ENCODE measurements at regions not wholly inside any gene's neighbourhood (a gene's known extent, or its start where the extent isn't known, plus 50 kb on each side); places are given as distances from the start of the nearest gene placed in this dataset.
"Not testable (repeated sequence)": the region's sequence is repeated elsewhere in the genome, so short reads cannot be mapped to it uniquely, and the experiment has no call there.

GRCh38 chr1:120609834-120610233 is 113.9 kb upstream of the NBPF26 start:
- WGBS (ENCODE audit: insufficient coverage, low lambda C conversion rate): no CpG with 5 or more reads among the region's 6 CpGs
- H3K9me3 ChIP-seq (ENCODE audit: control insufficient read depth, low read depth, low read length): not testable (repeated sequence)

GRCh38 chr1:120614931-120615639 is 108.7 kb upstream of the NBPF26 start:
- H3K27me3 ChIP-seq (ENCODE audit: control insufficient read depth, insufficient read depth, low read length); H3K4me1 ChIP-seq (ENCODE audit: control insufficient read depth, insufficient read depth, low read length); H3K36me3 ChIP-seq (ENCODE audit: control insufficient read depth, insufficient read depth, low read length); H3K9me3 ChIP-seq (ENCODE audit: control insufficient read depth, low read depth, low read length); DNase-seq; H3K4me3 ChIP-seq (ENCODE audit: low read length); H3K27ac ChIP-seq (ENCODE audit: low read length): not testable (repeated sequence)
- no CpG with 5 or more reads among the region's 4 CpGs for WGBS (ENCODE audit: insufficient coverage, low lambda C conversion rate)

More at GRCh38 chr1:120609834-120610233, 113.9 kb upstream of the NBPF26 start:
- H3K36me3 ChIP-seq (ENCODE audit: control insufficient read depth, insufficient read depth, low read length); H3K27ac ChIP-seq (ENCODE audit: low read length); H3K4me1 ChIP-seq (ENCODE audit: control insufficient read depth, insufficient read depth, low read length); DNase-seq; H3K27me3 ChIP-seq (ENCODE audit: control insufficient read depth, insufficient read depth, low read length); H3K4me3 ChIP-seq (ENCODE audit: low read length): not testable (repeated sequence)

GRCh38 chr1:120617493-120617892 is 106.3 kb upstream of the NBPF26 start:
- not testable (repeated sequence) for H3K9me3 ChIP-seq (ENCODE audit: control insufficient read depth, low read depth, low read length); DNase-seq; H3K4me3 ChIP-seq (ENCODE audit: low read length); H3K27me3 ChIP-seq (ENCODE audit: control insufficient read depth, insufficient read depth, low read length); H3K36me3 ChIP-seq (ENCODE audit: control insufficient read depth, insufficient read depth, low read length); H3K27ac ChIP-seq (ENCODE audit: low read length); H3K4me1 ChIP-seq (ENCODE audit: control insufficient read depth, insufficient read depth, low read length)
- WGBS (ENCODE audit: insufficient coverage, low lambda C conversion rate): no CpG with 5 or more reads among the region's 3 CpGs

- H3K27ac ChIP-seq (ENCODE audit: low read length); H3K4me3 ChIP-seq (ENCODE audit: low read length); H3K36me3 ChIP-seq (ENCODE audit: control insufficient read depth, insufficient read depth, low read length); H3K9me3 ChIP-seq (ENCODE audit: control insufficient read depth, low read depth, low read length); H3K4me1 ChIP-seq (ENCODE audit: control insufficient read depth, insufficient read depth, low read length); DNase-seq; H3K27me3 ChIP-seq (ENCODE audit: control insufficient read depth, insufficient read depth, low read length): not testable (repeated sequence)
- WGBS (ENCODE audit: insufficient coverage, low lambda C conversion rate): no CpG with 5 or more reads among the region's 25 CpGs
Observed at GRCh38 chr1:120619867-120620692, 103.7 kb upstream of the NBPF26 start.

DNA sequence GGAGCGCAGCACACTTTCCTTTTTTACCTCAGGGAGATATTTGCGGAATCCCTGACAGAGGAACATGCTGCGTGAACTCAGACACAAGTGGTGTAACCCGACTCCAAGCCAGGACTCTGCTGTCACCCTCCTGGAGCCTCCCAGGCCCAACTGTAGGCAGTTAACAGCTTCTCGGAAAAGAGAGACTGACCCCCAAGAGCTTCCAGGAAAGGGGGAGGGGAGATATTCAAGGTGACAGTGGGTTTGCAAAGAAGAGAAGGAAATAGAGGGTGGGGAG is 103.1 kb upstream of the NBPF26 start:
- not testable (repeated sequence) for DNase-seq; H3K4me3 ChIP-seq (ENCODE audit: low read length); H3K27ac ChIP-seq (ENCODE audit: low read length); H3K36me3 ChIP-seq (ENCODE audit: control insufficient read depth, insufficient read depth, low read length); H3K9me3 ChIP-seq (ENCODE audit: control insufficient read depth, low read depth, low read length); H3K4me1 ChIP-seq (ENCODE audit: control insufficient read depth, insufficient read depth, low read length); H3K27me3 ChIP-seq (ENCODE audit: control insufficient read depth, insufficient read depth, low read length)
- WGBS (ENCODE audit: insufficient coverage, low lambda C conversion rate): no CpG with 5 or more reads among the region's 5 CpGs

GRCh38 chr1:120621278-120621677 is 102.5 kb upstream of the NBPF26 start:
- not testable (repeated sequence) for H3K4me3 ChIP-seq (ENCODE audit: low read length); DNase-seq; H3K36me3 ChIP-seq (ENCODE audit: control insufficient read depth, insufficient read depth, low read length); H3K27ac ChIP-seq (ENCODE audit: low read length); H3K4me1 ChIP-seq (ENCODE audit: control insufficient read depth, insufficient read depth, low read length); H3K9me3 ChIP-seq (ENCODE audit: control insufficient read depth, low read depth, low read length); H3K27me3 ChIP-seq (ENCODE audit: control insufficient read depth, insufficient read depth, low read length)
- WGBS (ENCODE audit: insufficient coverage, low lambda C conversion rate): no CpG with 5 or more reads among the region's 5 CpGs

DNA sequence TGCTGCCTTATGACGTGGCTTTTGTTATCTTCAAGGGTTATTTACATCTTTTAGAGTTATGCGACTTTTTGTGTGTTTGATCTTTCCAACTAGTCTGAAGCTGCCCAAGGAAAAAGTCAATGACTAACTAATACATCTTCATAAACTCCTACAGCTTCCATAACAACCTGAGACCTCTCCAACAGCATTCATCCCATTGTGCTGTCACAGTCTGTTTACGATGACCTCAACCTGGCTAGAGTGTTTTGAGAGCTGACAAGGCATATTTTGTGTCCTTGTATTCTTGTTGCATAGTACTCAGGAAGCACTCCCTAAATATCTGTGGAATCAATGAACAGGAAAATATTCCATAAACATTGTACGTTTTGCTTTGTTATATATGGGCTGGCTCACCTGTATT is 100.2 kb upstream of the NBPF26 start:
- not testable (repeated sequence) for H3K36me3 ChIP-seq (ENCODE audit: control insufficient read depth, insufficient read depth, low read length)
- no CpG with 5 or more reads among the region's 4 CpGs for WGBS (ENCODE audit: insufficient coverage, low lambda C conversion rate)

DNA sequence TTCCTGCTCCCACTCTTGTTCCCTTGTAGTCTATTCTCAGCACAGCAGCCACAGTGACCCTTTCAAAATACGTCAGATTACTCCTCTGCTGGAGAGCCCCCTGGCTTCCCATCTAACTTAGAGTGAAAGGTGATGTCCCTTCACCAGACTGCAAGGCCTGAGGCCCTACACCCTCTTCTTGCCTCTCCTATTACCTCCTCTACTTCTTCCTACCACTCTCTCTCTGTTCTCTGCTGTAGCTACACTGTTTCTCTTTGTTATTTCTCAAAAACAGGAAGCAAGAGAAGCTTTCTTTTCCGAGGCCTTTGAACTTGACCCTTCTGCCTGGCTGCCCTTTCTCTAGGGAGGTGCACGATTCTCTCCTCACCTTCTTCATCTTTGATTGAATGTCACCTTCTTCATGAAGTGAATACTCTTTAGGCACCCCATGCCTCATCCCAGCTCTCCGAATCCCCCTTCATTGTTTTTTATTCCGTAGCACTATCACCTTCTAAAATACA is 99.1 kb upstream of the NBPF26 start:
- WGBS (ENCODE audit: insufficient coverage, low lambda C conversion rate): no CpG with 5 or more reads among the region's 5 CpGs

More for the DNA sequence above, 100.2 kb upstream of the NBPF26 start:
- not testable (repeated sequence) for H3K9me3 ChIP-seq (ENCODE audit: control insufficient read depth, low read depth, low read length); H3K4me3 ChIP-seq (ENCODE audit: low read length); DNase-seq; H3K27ac ChIP-seq (ENCODE audit: low read length); H3K27me3 ChIP-seq (ENCODE audit: control insufficient read depth, insufficient read depth, low read length); H3K4me1 ChIP-seq (ENCODE audit: control insufficient read depth, insufficient read depth, low read length)

GRCh38 chr1:120629832-120630455 is 93.8 kb upstream of the NBPF26 start:
- H3K9me3 ChIP-seq (ENCODE audit: control insufficient read depth, low read depth, low read length); H3K4me3 ChIP-seq (ENCODE audit: low read length); H3K36me3 ChIP-seq (ENCODE audit: control insufficient read depth, insufficient read depth, low read length); H3K27ac ChIP-seq (ENCODE audit: low read length); DNase-seq; H3K27me3 ChIP-seq (ENCODE audit: control insufficient read depth, insufficient read depth, low read length); H3K4me1 ChIP-seq (ENCODE audit: control insufficient read depth, insufficient read depth, low read length): not testable (repeated sequence)
- WGBS (ENCODE audit: insufficient coverage, low lambda C conversion rate): no CpG with 5 or more reads among the region's 1 CpG

More for the DNA sequence above, 99.1 kb upstream of the NBPF26 start:
- not testable (repeated sequence) for H3K4me3 ChIP-seq (ENCODE audit: low read length); H3K36me3 ChIP-seq (ENCODE audit: control insufficient read depth, insufficient read depth, low read length); DNase-seq; H3K27ac ChIP-seq (ENCODE audit: low read length); H3K4me1 ChIP-seq (ENCODE audit: control insufficient read depth, insufficient read depth, low read length); H3K9me3 ChIP-seq (ENCODE audit: control insufficient read depth, low read depth, low read length); H3K27me3 ChIP-seq (ENCODE audit: control insufficient read depth, insufficient read depth, low read length)

- not testable (repeated sequence) for H3K36me3 ChIP-seq (ENCODE audit: control insufficient read depth, insufficient read depth, low read length); H3K27ac ChIP-seq (ENCODE audit: low read length)
- no CpG with 5 or more reads among the region's 5 CpGs for WGBS (ENCODE audit: insufficient coverage, low lambda C conversion rate)
Observed at GRCh38 chr1:120634816-120635806, 88.6 kb upstream of the NBPF26 start.

More at GRCh38 chr1:120634816-120635806, 88.6 kb upstream of the NBPF26 start:
- not testable (repeated sequence) for DNase-seq; H3K27me3 ChIP-seq (ENCODE audit: control insufficient read depth, insufficient read depth, low read length); H3K4me3 ChIP-seq (ENCODE audit: low read length); H3K4me1 ChIP-seq (ENCODE audit: control insufficient read depth, insufficient read depth, low read length); H3K9me3 ChIP-seq (ENCODE audit: control insufficient read depth, low read depth, low read length)

Data from large intestine (tissue), 3 donors.